Body of pancreas (tissue), 4 donors: ENCODE measurements at regions not wholly inside any gene's neighbourhood (a gene's known extent, or its start where the extent isn't known, plus 50 kb on each side); places are given as distances from the start of the nearest gene placed in this dataset.

Source experiments
- POLR2A ChIP-seq, 3 donors: fragments of 450-650 bp; IDR thresholded peaks; one replicate each; pipeline ENCODE4 v1.6.1; 2016; ENCODE audit warnings: antibody characterized with exemption in 3 of 3, mild to moderate bottlenecking in 2 of 3
- TF ChIP-seq, protein P1 (sequence below), 7 experiments: fragments of 450-650 bp in 4 of 7; fragments of 200-600 bp in 3 of 7; sonication (generic) in 3 of 7; IDR thresholded peaks; one replicate each; pipeline ENCODE4 v1.5.1; 2016 to 2019; ENCODE audit warnings: antibody characterized with exemption in 7 of 7

GRCh38 chr1:193471981-193472380, 285.6 kb upstream of the B3GALT2 start:
- TF ChIP-seq, protein P1, sequence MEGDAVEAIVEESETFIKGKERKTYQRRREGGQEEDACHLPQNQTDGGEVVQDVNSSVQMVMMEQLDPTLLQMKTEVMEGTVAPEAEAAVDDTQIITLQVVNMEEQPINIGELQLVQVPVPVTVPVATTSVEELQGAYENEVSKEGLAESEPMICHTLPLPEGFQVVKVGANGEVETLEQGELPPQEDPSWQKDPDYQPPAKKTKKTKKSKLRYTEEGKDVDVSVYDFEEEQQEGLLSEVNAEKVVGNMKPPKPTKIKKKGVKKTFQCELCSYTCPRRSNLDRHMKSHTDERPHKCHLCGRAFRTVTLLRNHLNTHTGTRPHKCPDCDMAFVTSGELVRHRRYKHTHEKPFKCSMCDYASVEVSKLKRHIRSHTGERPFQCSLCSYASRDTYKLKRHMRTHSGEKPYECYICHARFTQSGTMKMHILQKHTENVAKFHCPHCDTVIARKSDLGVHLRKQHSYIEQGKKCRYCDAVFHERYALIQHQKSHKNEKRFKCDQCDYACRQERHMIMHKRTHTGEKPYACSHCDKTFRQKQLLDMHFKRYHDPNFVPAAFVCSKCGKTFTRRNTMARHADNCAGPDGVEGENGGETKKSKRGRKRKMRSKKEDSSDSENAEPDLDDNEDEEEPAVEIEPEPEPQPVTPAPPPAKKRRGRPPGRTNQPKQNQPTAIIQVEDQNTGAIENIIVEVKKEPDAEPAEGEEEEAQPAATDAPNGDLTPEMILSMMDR (IDR thresholded peaks at IDR 0.05), result no peak
- TF ChIP-seq POLR2A (IDR thresholded peaks at IDR 0.05), result no peak
